A673 (cell line): ENCODE measurements at regions not wholly inside any gene's neighbourhood (a gene's known extent, or its start where the extent isn't known, plus 50 kb on each side); places are given as distances from the start of the nearest gene placed in this dataset.
A peak's percentile ranks its signal among the peaks of the same experiment; 100 is the strongest.

ENCODE experiments used
- BruUV-seq: library from RNA; stranded (reverse); fragments of 400-500 nt; replicated peaks from 2 replicates; lab custom pipeline; 2021; lab: Mats Ljungman, UMichigan
- CTCF ChIA-PET: fragments of 300-600 bp; sonication (Branson Sonifier 250); formaldehyde crosslinking; loops from one replicate; lab custom pipeline; 2022; ENCODE audit warnings: antibody characterized with exemption; lab: Charles Lee
- POLR2A ChIA-PET: fragments of 300-600 bp; sonication (Branson Sonifier 250); formaldehyde crosslinking; loops from one replicate; lab custom pipeline; 2022; ENCODE audit warnings: antibody characterized with exemption; ENCODE audit not compliant: low non-redundant PET; lab: Charles Lee
- DNase-seq: peaks from one replicate; pipeline ENCODE4 v3.0.0-alpha.2; 2015; ENCODE audit warnings: low spot score
- H3K27ac ChIP-seq: fragments of 200-600 bp; sonication (generic); 2 replicates; pipeline ENCODE4 v1.5.1; 2016; ENCODE audit warnings: mixed run types, low read depth, mild to moderate bottlenecking, mixed read lengths, antibody characterized with exemption, low read length; ENCODE audit not compliant: poor library complexity, severe bottlenecking
- H3K27me3 ChIP-seq: fragments of 200-600 bp; sonication (generic); replicated peaks from 2 replicates; pipeline ENCODE4 v1.6.1; 2017; ENCODE audit warnings: mixed run types, low read depth, mild to moderate bottlenecking, mixed read lengths, antibody characterized with exemption, low read length; ENCODE audit not compliant: insufficient read depth, poor library complexity
- H3K36me3 ChIP-seq: fragments of 200-600 bp; sonication (generic); 2 replicates; pipeline ENCODE4 v1.6.1; 2016; ENCODE audit warnings: mixed run types, mild to moderate bottlenecking, mixed read lengths, antibody characterized with exemption, low read length; ENCODE audit not compliant: insufficient read depth, poor library complexity, severe bottlenecking
- H3K4me1 ChIP-seq: fragments of 200-600 bp; sonication (generic); 2 replicates; pipeline ENCODE4 v1.6.1; 2017; ENCODE audit warnings: mixed run types, mild to moderate bottlenecking, mixed read lengths, antibody characterized with exemption, low read length; ENCODE audit not compliant: insufficient read depth, poor library complexity, severe bottlenecking
- H3K4me3 ChIP-seq: fragments of 200-600 bp; sonication (generic); 2 replicates; pipeline ENCODE4 v1.5.1; 2016; ENCODE audit warnings: low read depth, mixed run types, mild to moderate bottlenecking, mixed read lengths, low read length; ENCODE audit not compliant: poor library complexity, severe bottlenecking
- H3K9me3 ChIP-seq: fragments of 200-600 bp; sonication (generic); 2 replicates; pipeline ENCODE4 v1.6.1; 2016; ENCODE audit warnings: mixed run types, low read depth, mild to moderate bottlenecking, mixed read lengths, antibody characterized with exemption, low read length; ENCODE audit not compliant: poor library complexity, severe bottlenecking
- EZH2 ChIP-seq: fragments of 200-600 bp; sonication (generic); IDR thresholded peaks from 2 replicates; pipeline ENCODE4 v1.6.1; 2017; ENCODE audit warnings: borderline replicate concordance, low read depth, mild to moderate bottlenecking, mixed read lengths, antibody characterized with exemption, low read length; ENCODE audit not compliant: poor library complexity, severe bottlenecking
- intact Hi-C: fragments of 100-400 bp; cut with micrococcal nuclease; formaldehyde crosslinking; loops from one replicate; pipeline ENCODE4 v1.10.0; 2022; ENCODE audit not compliant: unreplicated experiment
- TF ChIP-seq, protein P1 (sequence below): fragments of 300-800, 200-600 bp; sonication (generic); conservative IDR thresholded peaks from 2 replicates; pipeline ENCODE4 v1.5.1; 2017; ENCODE audit warnings: low read depth, mild to moderate bottlenecking, antibody characterized with exemption, low read length, moderate library complexity, mixed read lengths

DNA sequence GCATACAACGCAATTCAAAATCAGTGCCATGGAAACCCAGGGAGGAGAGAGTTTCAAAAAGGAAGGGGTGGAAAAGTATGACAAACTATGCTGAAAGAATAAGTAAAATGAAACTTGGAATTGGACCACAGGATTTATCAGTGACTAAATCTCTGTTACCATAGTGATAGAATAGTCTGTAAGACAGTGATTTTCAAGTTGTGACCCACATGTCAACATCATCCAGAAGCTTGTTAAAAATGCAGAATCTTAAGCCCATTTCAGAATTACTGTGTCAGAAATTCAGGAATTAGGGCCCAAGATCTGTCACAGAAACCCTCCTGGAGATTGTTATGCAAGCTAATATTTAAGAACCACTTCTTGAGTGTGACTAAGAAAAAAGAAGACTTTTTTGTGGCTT, 417.7 kb upstream of the JAG1 start:
- CTCF ChIA-PET, result no interaction called here
- no peak overlapping the region for H3K4me3 ChIP-seq
- intact Hi-C loops, result no loop called here
- peaks cover 11% of the 10 kb centered on the region for H3K4me1 ChIP-seq
- TF ChIP-seq, protein P1, sequence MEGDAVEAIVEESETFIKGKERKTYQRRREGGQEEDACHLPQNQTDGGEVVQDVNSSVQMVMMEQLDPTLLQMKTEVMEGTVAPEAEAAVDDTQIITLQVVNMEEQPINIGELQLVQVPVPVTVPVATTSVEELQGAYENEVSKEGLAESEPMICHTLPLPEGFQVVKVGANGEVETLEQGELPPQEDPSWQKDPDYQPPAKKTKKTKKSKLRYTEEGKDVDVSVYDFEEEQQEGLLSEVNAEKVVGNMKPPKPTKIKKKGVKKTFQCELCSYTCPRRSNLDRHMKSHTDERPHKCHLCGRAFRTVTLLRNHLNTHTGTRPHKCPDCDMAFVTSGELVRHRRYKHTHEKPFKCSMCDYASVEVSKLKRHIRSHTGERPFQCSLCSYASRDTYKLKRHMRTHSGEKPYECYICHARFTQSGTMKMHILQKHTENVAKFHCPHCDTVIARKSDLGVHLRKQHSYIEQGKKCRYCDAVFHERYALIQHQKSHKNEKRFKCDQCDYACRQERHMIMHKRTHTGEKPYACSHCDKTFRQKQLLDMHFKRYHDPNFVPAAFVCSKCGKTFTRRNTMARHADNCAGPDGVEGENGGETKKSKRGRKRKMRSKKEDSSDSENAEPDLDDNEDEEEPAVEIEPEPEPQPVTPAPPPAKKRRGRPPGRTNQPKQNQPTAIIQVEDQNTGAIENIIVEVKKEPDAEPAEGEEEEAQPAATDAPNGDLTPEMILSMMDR, result no peak
- no peak for TF ChIP-seq EZH2
- H3K36me3 ChIP-seq, result no peaks in the 10 kb centered on the region
- POLR2A ChIA-PET, result no interaction called here
- H3K9me3 ChIP-seq, result no peaks in the 10 kb centered on the region
- peak; percentile 7 for DNase-seq
- no peak overlapping the region for H3K27ac ChIP-seq
- peaks cover 48% of the 10 kb centered on the region for H3K27me3 ChIP-seq
- no TSS peak for BruUV-seq

DNA sequence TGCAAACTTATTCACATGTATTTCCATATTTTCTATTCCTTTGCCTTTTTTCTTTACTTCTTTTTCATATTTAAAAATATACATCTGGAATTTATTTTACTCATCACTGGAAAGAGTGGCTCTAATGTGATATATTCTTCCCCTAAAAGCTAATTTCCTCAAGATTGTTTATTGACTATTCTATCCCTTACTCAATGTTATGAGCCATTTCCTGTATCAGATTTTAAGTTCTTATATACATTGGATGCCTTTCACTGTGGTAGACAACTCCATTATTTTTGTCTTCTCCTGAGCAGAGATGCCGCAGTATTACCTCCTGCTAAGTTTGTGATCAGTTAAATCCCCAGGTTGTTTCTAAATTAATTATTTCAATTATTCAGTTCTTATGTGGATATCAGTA, 418.4 kb upstream of the JAG1 start:
- no peaks in the 10 kb centered on the region for H3K36me3 ChIP-seq
- no peak overlapping the region for H3K4me3 ChIP-seq
- no peaks in the 10 kb centered on the region for H3K9me3 ChIP-seq
- no peak for TF ChIP-seq EZH2
- TF ChIP-seq, protein P1, result no peak
- intact Hi-C loops, result no loop called here
- peak; percentile 51 for DNase-seq
- H3K27me3 ChIP-seq, result peaks cover 53% of the 10 kb centered on the region
- CTCF ChIA-PET, result no interaction called here
- H3K27ac ChIP-seq, result no peak overlapping the region
- POLR2A ChIA-PET, result no interaction called here
- H3K4me1 ChIP-seq, result peaks cover 11% of the 10 kb centered on the region
- no TSS peak for BruUV-seq

DNA sequence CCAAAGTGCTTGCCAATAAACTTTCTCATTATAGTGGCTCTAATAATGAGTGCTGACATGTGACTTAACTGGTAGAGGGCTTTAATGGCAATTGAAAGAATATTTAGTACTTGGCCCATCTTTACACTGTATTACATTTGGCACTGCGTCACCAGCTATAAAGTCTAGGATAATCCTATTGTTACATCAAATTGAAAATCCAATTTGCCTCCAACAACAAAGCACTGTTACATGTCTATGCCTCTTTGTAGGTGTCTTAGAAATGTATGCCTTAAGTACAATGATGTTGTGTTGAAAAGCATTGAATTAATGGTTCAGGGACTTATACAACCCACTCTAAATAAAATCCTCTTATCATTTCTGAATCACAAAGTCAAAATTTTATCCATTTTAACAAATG, 420.4 kb upstream of the JAG1 start:
- intact Hi-C loops, result no loop called here
- H3K4me1 ChIP-seq, result peaks cover 11% of the 10 kb centered on the region
- no TSS peak for BruUV-seq
- no peak overlapping the region for H3K27ac ChIP-seq
- DNase-seq, result no peak
- TF ChIP-seq, protein P1, result no peak
- TF ChIP-seq EZH2, result no peak
- H3K36me3 ChIP-seq, result no peaks in the 10 kb centered on the region
- no peaks in the 10 kb centered on the region for H3K9me3 ChIP-seq
- ChIA-PET POLR2A (no interaction called here), CTCF (no interaction called here)
- H3K27me3 ChIP-seq, result peaks cover 60% of the 10 kb centered on the region
- H3K4me3 ChIP-seq, result no peak overlapping the region
